ENCODE measurements at regions not wholly inside any gene's neighbourhood (a gene's known extent, or its start where the extent isn't known, plus 50 kb on each side); places are given as distances from the start of the nearest gene placed in this dataset.

GRCh38 chr12:66910366-66910974, 231.6 kb upstream of the GRIP1 start:
- no peak for TF ChIP-seq CTCF (IDR thresholded peaks at IDR 0.05)
- TF ChIP-seq POLR2A (IDR thresholded peaks at IDR 0.05), result no peak
- TF ChIP-seq POLR2AphosphoS5 (IDR thresholded peaks at IDR 0.05), result no peak
- no peak for TF ChIP-seq EP300 (IDR thresholded peaks at IDR 0.05; ENCODE audit: low read depth)

Data from transverse colon (tissue), 4 donors.